CMK (cell line): ENCODE measurements at regions not wholly inside any gene's neighbourhood (a gene's known extent, or its start where the extent isn't known, plus 50 kb on each side); places are given as distances from the start of the nearest gene placed in this dataset.

Experiments used
- DNase-seq: peaks from one replicate; pipeline ENCODE4 v3.0.0-alpha.2; 2010; ENCODE audit warnings: low read depth

DNA sequence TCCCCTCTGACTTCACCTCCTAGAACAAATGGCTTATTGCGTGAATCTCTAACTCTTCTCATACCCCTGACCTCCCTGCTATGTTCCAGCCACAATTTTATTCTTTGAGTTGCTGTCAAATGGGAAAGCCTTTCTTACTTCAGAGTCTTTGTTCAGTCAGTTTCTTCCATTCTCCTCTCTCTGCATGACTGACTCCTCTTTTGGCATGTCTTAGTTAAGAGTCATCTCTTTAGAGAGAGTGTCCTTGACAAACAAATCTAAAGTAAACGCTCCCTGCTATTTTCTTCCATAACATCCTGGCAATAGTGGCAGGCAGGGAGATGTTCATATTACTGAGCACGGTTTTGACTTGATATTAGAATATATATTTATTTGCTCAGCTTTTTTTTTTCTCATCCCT lies 170.7 kb upstream of the ERBB4 start:
- no peak for DNase-seq

DNA sequence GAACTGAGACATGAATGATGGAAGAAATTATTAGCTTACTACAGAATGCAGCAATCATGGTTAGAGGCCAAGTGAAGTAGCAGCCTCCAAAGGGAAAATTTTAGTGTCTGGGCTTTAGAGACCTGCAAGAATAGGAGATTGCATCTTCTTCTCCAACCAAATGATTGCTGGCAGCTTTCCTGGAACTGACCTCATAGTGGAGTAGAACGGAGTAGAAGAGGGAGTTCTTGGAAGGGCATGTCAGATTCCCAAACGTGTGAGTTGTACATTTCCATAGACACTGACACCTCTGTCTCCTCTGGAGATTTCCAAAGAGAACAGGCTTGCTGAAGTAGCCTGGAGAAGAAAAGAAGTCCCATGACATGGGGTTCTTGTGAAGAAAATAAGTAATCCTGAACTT lies 169.8 kb upstream of the ERBB4 start:
- no peak for DNase-seq

DNA sequence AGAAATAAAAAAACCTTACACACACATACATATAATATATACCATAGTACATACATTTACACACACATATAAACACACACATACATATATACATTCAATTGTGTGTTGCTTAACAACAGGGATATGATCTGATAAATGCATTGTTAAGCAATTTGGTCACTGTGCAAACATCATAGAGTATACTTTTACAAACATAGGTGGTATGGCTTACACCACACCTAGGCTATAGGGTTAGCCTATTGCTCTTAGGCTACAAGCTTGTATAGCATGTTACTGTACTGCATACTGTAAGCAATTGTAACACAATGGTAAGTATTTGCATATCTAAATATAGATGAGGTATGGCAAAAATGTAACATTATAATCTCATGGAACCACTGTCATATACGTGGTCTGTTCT lies 156.8 kb upstream of the ERBB4 start:
- DNase-seq: no peak

DNA sequence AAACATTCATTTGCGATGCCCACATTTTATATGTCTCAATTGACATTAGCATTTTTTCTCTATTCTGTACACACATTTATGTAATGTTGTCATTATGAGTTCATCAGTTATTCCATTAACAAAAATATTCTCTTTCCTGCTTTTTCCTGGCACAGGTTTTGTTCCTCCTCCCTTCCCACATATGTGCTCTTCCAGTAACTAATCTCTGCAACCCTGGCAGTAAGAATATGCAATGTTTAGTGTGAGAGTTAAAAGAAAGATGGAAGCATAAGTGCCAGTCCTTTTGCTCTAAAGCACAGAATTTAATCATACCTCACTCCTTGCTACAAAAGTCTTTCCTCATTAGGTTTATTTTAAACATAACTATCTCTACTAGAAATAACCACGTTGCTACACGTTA lies 155.8 kb upstream of the ERBB4 start:
- DNase-seq: no peak

DNA sequence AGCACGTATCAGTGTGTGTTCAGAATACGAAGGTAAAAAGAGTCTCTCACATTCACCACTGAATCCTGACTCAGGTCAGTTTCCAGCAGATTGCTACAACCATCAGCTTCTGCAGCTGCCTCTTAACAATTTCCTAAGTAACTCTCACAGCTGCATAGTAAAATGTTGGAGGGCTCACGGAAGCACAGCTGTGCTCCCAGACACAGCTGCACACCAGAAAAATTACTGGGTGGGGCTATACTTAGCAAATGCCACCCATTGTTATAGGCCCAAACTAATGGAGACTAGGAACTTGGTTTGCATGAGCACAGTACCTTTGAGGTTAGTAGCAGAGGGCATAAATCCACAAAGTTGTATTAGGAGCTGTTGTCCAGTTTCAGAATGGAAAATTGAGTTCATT lies 153.9 kb upstream of the ERBB4 start:
- no peak for DNase-seq

DNA sequence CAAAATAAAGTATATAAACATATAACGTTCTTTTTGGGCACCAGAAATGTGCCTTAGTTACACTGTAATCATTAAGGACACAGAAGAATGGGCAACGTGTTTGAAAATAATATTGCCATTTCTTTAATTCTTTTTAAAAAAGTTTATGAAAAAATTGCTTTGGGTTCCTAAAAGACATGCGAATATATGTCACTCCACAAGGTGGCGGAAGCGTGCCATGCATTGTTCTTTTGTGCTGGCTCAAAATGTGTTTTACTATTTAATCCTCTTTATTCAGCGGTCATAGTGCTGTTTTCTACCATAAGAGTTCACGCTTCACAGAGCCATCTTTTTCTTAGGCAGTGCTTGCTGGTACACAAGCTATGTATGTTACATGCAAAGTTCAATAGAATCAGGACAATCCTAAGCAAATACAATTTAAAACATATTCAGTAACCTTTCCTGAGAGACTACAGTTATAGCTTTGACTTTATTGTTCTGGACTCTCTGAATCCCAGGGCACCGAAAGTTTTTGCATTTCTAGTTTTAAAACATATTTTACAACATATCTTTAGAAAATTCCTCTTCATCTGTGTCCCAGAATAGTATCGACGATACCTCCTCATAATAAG lies 147.8 kb upstream of the ERBB4 start:
- DNase-seq: no peak

DNA sequence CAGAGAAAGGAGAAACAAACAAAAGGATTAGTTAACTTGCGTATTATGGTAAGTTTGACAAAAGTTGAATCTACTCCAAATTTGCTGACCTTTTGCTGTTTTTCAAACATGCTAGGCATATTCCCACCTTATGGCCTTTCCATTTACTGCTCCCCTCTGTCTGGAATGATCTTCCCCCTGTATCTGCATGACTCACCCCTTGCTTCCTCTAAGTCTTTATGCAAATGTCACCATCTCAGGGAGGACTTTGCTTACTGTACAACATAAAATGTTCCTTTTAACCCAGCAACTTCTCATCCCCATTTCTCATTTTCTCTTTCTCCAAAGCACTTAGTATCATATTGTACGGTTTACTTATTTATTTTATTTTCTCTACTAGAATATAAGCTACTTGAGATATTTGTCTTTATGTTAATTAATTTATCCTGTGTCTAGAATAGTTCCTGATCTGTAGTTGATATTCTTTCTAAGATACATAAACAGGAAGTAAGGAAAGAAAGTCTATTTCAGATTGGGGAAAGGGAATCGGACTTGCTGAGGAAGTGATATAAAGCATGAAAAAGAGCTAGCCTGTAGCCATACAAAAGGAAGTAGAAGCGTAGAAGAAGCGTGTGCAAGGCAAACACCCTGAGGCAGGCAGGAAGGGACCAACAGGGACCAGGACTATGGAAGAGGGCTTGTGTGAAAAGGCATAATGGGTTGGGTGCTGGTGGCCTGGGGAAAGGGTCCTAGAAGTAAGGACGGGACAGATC lies 144.9 kb upstream of the ERBB4 start:
- no peak for DNase-seq

DNA sequence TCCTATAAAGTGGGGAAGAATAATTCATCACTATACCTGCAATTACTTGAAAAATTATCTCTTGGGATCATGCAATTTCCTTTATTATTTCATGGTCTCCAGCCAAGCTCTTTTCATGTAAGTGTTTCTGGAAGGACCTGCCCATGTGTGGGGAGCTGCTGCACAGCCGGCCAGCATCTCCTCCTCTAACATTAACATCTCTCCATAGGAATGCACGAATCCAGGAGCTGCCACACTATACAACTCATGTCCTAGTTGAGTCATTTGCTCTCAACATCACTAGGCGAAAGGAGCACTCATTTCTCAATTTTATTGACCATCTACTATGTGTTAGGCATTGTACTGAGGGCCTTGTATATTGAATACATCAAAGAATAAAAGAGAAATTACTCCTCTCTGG lies 144.3 kb upstream of the ERBB4 start:
- no peak for DNase-seq

DNA sequence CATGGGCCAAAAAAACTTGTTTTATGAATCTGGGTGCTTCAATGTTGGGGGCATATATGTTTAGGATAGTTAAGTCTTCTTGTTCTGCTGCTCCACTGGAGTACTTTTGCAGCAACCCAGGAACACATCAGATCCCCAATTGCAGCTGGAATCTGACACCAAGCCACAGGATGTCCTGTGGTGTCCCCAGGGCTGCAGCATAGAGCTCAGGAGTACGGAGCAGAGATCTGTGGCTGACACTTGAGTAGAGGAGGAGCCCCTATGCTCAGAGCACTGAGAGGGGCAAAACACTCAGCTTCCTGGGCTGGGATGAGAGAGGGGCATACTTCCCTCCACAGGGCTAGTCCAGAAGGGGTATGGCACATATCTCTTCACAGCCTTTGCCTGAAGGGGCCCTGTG lies 138.9 kb upstream of the ERBB4 start:
- DNase-seq: no peak

DNA sequence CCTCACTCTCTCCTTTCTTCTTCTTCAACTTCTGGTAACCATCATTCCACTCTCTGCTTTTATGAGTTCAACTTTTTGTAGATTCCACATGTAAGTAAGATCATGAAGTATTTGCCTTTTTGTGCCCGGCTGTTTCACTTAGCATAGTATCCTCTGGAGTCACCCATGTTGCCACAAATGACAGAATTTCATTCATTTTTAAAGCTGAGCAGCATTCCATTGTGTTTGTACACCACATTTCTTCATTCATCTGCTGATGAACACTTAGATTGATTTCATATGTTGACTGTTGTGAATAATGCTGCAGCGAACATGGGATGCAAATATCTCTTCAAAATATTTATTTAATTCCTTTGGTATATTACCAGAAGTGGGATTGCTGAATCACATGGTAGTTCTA lies 133.6 kb upstream of the ERBB4 start:
- DNase-seq: no peak

DNA sequence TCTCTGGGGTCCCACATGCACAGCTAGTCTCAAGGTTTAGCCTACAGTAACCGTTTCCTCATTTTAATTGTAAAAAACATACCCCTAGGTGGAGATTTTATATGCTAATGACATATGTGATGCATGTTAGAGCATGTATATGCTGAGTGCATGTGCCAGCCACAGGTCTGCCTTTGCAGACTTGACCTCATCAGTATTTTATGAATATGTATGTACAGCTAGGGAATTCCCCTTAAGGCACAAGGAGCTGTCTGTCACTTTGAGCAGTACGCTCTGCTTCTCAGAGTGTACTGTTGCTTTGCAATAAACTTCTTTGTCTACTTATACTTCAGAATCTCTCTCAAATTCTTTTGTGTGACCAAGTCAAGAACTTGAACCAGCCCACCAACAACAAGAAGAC lies 131.2 kb upstream of the ERBB4 start:
- DNase-seq: no peak

DNA sequence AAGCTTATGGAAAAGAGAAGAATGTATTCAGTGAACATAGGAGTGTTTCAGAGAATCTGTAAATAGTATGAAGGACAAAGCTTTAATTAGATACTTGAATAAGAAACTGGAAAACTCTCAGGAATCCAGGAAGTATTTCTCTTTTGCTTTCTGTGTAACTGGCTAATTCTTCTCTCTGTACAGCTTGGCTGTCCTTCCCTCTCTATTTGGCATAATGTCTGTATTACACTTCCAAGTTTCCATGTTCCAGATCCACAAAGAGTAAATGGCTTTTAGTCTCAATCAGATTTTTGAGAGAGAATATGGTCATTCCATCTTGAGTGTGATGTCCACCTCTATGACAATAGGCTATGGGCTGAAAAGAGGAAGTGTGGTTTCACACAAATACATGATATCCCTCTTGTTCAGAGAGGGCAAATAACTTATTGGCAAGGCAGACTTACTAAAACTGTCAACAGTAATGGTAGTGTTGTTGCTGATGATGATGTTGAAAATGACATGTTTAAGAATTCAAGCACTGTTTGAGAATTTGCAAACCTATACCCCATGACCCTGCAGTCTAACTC lies 129.2 kb upstream of the ERBB4 start:
- DNase-seq: no peak

DNA sequence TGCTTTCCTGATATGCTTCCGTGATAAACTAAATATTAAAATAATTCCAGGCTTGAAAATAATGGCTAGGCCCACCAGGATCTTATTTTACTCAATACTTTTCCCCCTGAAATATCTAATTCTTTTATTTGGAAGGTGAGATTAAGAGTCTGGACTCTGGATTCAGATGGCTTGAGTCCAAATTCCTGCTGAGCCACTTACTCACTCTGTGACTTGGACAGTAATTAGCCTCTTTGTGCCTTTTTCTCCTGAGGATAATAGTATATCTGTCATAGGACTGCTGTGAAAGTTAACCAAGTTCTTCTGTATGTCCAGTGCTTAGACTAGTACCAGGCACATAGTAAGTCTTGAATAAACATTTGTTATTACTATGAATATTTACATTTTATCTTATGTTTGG lies 127.3 kb upstream of the ERBB4 start:
- no peak for DNase-seq

DNA sequence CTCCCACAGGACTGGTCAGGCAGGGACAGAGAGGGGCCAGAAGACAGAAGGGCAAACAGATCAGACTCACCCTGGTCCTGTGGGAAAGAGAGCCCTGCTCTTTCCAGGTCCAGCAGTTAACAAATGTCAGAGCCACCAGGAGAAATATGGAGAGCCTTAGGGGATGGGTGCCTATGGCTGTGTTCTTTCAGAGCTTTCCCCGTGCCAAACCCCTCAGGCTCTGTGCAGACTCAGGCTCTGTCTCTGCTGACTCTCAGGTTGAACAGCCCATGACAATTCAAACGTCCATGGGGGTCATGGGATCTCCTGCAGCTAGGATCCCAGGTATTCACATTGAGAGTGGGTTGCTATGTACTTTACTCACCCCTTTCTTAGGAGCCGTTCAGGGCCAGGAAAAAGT lies 120.8 kb upstream of the ERBB4 start:
- no peak for DNase-seq

DNA sequence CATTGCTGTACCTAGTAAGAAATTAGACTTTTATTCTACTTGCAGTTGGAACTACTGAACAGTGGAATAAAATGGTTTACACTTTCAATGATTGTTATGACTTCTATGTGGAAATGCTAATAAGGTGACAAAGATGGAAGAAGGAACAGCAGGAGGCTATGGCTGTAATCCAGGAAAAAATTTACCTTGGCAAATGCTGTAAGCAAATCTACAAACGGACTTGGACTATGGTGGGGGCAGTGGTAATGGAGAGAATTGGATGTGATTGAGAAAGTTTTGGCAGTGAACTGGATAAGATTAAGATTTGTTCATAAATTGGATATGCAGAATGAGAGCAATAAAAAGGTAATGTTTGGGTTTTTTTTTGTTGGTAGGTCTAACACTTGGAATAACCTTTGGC lies 111.0 kb upstream of the ERBB4 start:
- DNase-seq: no peak

DNA sequence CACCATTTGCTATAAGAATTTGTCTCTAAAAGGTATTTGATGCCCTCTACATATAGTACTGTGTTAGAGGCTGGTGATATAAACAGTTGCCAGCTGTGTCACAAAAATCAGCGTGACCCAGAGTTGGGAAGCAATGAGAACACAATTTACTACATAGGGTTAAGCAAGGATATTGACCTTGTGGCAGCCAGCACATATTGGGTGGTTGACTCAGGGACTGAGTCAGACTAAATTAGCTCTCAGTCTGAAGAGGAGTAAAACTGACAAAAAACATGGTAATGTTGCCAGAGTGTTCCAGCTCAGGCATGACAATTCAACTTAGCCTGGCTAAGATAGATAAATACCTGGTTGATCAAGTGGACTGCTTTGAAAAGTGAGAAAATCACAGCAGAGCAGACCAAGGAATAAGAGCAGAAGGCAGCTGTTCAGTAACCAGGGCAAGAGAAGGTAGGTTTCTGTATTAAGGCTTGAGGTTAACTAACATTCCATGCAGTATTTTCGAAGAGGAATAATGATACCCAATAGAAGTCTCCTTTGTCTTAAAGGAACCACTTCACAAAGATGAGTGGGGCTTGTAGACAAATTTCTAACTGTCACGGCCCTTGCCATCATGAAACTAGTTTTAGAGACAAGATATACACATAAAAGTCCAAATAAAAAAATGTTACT lies 108.2 kb upstream of the ERBB4 start:
- DNase-seq: no peak

DNA sequence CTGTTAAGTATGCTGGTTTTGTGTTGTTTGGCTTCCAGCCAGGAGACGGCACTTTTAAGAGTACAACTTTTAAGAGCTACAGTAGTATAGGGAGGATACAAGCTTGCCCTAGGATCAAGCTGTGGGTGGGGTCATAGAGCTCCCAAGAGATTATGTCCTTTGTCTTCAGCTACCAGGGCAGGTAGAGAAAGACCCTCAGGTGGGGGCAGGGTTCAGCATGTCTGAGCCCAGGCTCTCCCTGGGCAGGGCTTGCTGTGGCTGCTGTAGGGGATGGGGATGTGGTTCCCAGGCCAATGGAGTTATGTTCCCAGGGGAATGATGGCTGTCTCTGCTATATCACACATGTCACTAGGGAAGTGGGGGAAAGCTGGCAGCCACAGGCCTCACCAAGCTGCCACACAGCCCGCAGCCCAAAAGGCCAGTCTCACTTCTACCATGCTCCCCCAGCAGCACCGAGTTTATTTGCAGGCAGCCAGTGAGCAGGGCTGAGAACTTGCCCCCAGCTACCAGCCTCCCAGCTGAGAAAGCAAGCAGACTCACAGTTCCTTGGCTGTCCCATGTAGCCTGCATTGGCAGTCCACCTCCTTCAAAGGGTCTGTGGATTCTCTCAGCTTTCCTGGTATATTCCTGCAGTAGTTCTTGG lies 105.7 kb upstream of the ERBB4 start:
- DNase-seq: no peak

DNA sequence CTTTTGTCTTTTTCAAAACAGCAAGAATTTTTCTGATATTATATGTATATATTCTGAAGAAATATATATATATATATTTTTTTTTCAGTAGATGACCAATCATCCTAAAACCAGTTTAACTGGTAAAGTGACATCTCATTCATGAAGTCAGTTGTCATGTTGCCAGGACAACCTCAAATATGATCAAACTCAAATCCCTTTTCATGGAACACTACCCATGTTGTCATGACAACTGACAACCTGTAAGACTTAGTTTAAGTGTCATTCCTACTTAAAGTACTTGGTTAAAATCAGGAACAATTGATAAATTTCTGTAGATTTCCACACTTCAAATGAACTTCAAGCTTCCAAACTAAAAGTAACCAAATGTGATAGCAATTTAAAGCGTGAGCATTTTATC lies 101.8 kb upstream of the ERBB4 start:
- no peak for DNase-seq

DNA sequence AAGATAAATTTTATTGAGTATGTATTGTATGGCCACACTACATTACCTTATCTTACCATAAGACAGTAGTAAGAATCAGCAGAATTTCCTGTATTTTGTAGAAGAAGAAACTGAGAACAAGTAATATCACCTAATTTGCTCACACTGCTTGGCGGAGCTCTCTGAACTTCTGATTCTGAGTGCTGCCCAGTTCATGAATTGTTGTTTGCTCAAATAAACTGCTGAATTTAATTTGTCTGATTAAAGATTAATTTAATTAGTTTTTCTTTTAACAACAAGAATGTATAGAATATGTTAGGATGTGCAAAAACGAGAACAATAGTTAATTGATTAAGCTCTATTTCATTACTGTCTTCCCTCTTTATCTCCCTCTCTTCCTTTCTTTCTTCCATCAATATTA lies 100.1 kb upstream of the ERBB4 start:
- DNase-seq: no peak

DNA sequence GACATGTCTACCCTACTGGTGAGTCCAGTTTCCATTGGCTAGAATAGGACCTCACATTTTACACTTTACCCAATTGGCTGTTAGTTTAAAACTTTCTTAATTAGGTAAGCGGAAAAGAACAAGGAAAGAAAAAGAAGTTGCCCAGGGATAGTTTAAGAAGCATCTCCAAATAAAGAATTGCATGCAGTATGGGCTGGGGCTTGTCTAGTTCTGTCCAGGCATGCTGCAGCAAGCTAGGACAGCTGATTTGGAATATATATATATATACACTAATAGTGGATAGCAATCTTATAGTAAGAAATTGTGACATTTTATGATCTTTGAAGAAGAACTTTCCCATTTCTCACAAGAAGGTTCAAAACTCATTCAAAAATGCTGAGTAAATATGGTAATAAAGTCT lies 90.0 kb upstream of the ERBB4 start:
- DNase-seq: no peak

DNA sequence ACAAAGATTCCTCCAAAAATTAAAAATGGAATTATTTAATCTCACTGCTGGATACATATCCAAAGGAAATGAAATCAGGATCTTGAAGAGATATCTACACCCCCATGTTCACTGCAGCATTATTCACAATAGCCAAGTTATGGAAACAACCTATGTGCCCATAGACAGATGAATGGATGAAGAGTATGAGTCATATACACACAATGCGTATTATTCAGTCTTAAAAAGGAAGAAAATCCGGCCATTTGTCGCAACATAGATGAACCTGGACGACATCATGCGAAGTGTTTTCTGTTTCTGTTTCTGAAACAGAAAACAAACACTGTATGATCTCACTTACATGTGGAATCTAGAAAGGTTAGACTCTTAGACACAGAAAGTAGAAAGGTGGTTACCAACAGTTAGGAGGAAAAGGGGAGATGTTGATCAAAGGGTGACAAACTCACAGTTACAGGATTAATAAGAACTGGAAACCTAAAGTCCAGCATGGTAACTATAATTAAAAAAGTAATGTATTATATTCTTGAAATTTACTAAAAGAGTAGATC lies 87.8 kb upstream of the ERBB4 start:
- DNase-seq: no peak

DNA sequence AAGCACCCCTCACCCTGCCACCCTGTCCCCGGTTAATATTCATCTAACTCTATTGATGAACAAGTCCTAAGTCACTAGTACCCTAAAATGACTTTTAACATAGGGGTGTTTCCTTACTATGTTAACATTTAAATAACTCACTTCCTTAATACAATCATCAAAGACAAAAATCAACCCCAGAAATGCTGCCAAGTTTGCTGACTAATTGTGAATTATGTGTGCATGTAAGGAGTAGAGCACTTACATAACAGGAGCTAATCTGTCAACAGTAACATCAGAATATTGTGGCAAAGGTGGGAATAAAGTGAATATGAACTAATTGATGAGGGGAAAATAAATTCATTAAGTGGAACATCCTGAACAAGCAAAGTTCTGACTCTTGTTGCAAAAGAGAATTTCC lies 81.4 kb upstream of the ERBB4 start:
- no peak for DNase-seq

DNA sequence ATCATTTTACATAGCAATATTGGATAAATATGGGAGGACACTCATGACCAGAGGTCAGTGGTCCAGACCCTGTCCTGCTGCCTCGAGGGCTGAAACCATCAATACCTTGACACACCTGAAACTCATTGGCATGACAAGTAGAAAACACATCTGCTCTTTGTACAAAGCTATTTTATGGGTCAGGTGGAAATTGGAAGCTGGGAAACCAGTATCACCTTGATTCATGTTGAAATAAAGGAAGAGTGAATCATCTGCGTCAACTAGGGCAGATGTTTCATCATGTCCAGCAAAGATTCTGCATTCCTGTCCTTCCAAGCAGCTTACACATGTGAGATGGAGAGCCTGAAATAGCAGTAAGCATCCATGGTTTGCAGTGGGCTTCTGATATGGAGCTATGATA lies 80.0 kb upstream of the ERBB4 start:
- no peak for DNase-seq
